SK-N-DZ (cell line): ENCODE measurements at regions not wholly inside any gene's neighbourhood (a gene's known extent, or its start where the extent isn't known, plus 50 kb on each side); places are given as distances from the start of the nearest gene placed in this dataset.
"Not testable (repeated sequence)": the region's sequence is repeated elsewhere in the genome, so short reads cannot be mapped to it uniquely, and the experiment has no call there.

ENCODE experiments used
- DNase-seq: peaks from one replicate; pipeline ENCODE4 v3.0.0-alpha.2; 2015; ENCODE audit warnings: low spot score

GRCh38 chr14:44616204-44616603 lies 109.1 kb upstream of the FSCB start:
- DNase-seq, result no peak

- DNase-seq, result no peak
Observed at GRCh38 chr14:44613061-44613712, 106.1 kb upstream of the FSCB start.

- no peak for DNase-seq
Observed at GRCh38 chr14:44612002-44612401, 104.9 kb upstream of the FSCB start.

GRCh38 chr14:44609876-44610510 lies 102.9 kb upstream of the FSCB start:
- no peak for DNase-seq

DNA sequence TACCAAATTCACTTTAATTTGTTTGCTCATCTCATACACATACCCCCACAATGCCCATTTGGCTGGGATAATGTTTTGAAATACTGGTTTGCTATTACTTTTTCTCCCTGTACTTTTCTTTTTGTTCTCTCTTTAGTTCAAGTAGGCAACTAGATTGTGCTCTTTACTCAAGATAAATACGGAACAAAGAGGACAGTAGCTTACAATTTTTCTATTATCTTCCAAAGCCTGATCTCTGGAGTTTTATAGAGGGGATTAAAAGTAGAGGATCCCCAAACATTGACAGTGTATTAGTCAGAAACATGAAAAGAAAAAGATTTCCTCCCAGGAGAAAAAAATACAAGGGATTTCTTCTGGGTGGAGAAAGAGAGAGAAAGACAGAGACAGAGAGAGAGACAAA lies 102.1 kb upstream of the FSCB start:
- no peak for DNase-seq

DNA sequence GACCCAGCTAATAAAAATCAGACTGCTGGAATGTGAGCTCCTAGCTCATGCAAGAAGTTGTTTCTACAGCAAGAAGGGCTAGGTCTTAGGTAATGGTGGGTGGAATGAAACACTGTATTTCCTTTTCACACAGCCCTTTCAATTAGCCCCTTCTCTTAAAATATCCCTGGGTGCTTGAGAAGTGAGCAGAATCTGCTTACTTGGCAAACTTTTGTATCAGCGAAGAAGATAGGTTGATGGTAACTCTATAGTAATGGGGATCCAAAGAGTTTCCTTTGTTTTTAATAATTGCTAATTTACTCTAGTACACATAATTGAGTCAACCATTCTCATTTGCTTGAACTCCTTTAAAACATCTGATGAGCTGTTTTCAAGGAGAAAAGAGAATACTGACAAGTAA lies 100.6 kb upstream of the FSCB start:
- DNase-seq, result no peak

- no peak for DNase-seq
Observed at GRCh38 chr14:44606576-44606975, 99.5 kb upstream of the FSCB start.

GRCh38 chr14:44601266-44601665 lies 94.2 kb upstream of the FSCB start:
- not testable (repeated sequence) for DNase-seq

DNA sequence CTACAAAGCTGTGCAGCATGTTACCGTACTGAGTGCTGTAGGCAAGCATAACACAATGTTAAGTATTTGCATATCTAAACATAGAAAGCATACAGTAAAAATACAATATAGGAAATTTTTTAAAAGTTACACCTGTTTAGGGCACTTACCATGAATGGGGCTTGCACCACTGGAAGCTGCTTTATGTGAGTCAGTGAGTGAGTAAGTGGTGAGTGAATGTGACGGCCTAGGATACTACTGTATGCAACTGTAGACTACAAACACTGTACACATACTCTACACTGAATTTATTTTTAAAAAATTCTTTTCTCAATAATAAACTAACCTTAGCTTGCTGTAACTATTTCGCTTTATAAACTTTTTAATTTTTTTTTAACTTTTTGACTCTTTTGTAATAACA lies 82.1 kb upstream of the FSCB start:
- DNase-seq, result no peak

- no peak for DNase-seq
Observed at GRCh38 chr14:44586910-44587309, 79.8 kb upstream of the FSCB start.

DNA sequence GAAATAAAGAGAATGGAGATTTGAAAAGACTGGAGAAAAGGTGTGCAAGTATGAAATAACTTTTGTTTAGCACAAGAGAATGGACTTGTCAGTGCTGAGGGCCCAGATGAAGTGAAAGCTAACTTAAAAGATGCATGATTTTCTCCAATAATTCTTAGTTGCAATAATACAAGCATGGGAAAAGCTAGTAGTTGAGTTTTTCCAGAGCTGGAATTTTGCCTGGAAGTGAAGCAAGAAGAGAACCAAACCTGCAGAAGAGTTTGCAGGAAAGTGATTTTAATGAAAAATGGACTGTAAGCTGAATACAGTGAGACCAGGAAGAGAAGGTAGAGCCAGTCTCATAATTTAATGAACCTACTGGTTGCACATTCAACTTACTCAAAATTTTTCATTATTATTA lies 69.3 kb upstream of the FSCB start:
- DNase-seq, result no peak

GRCh38 chr14:44567997-44568396 lies 60.9 kb upstream of the FSCB start:
- DNase-seq, result no peak

- no peak for DNase-seq
Observed at GRCh38 chr14:44565968-44566367, 58.9 kb upstream of the FSCB start.

GRCh38 chr14:44564908-44565307 lies 57.8 kb upstream of the FSCB start:
- DNase-seq, result no peak
